ENCODE measurements at regions not wholly inside any gene's neighbourhood (a gene's known extent, or its start where the extent isn't known, plus 50 kb on each side); places are given as distances from the start of the nearest gene placed in this dataset.

DNA sequence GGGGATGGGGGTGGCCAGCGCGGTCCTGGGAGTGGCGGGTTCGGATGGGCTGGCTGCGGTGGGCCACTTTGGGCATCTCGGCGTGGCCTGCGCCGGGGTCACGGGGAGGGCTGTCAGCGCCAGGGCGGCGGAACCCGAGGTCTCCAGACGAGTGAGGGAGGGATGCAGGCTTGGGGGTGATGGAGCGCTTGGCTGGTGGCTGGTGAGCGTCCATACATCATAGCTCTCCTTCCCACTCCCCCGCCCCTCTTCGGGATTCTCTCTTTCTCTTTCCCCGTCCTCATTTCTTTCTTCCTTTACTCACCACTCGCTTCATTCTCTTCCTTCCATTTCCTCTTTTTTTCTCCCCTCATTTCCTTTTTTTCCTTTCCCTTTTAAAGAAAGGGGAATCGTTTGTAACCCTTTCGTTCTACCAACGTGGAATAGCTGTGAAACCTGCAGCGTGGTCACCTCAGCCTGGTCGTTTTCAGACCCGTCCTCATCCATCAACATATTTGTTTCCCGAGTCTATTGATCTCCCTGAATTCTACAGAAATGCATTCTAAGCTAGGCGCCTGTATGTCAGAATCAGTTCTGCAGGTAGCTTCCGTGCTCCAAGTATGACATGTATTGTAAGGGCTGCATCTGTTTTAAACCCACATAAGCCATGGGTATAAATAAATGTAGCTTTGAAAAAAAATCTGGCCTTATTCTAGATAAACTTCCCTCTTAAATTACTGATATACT, 260.3 kb upstream of the E2F7 start:
- H3K36me3 ChIP-seq (ENCODE audit: low read depth), result no peaks in the 10 kb centered on the region

DNA sequence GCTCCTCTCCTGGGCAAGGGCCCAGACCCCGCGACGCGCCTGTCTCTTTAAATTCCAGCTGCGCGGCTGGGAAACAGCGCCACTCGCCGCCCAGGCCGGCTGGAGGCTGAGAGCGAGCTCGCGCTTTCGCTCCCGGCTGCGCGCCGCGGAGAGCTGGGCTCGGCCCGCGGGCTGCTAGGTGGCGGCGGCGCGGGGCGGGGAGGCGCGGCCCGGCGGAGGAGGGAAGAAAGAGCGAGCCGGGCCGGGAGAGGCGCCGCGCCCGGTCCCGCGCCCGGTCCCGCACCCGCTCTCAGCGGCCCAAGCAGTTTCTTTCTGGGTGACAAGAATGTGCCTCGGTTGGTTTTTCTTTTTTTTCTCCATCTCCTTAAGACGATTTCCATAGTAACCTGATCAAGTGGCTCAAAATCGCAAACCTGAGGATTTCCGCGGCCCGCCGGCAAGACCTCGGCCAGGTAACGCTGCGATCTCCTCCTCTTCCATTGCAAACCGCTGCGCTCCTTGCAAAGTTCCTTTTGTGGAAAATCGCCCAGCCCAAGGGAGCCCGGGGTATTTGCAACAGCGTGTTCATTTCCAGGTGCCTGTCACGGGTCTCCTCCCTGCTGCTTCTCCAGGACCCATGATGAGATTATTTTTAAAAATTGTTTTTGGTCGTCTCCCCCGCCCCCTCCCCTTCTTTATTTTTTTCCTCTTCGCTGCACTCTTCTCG, 259.5 kb upstream of the E2F7 start:
- Histone ChIP-seq H3K9me3 (no peaks in the 10 kb centered on the region), H3K4me3 (no peak overlapping the region), H3K36me3 (ENCODE audit: low read depth) (no peaks in the 10 kb centered on the region), H3K4me1 (ENCODE audit: low read depth) (peaks cover 7% of the 10 kb centered on the region)
- ATAC-seq (peak; percentile 99), DNase-seq (peak; percentile 73 to 83 (median 79))
- intact Hi-C loops (cut with DNase I, micrococcal nuclease), result no loop called here
- TF ChIP-seq, protein P1, sequence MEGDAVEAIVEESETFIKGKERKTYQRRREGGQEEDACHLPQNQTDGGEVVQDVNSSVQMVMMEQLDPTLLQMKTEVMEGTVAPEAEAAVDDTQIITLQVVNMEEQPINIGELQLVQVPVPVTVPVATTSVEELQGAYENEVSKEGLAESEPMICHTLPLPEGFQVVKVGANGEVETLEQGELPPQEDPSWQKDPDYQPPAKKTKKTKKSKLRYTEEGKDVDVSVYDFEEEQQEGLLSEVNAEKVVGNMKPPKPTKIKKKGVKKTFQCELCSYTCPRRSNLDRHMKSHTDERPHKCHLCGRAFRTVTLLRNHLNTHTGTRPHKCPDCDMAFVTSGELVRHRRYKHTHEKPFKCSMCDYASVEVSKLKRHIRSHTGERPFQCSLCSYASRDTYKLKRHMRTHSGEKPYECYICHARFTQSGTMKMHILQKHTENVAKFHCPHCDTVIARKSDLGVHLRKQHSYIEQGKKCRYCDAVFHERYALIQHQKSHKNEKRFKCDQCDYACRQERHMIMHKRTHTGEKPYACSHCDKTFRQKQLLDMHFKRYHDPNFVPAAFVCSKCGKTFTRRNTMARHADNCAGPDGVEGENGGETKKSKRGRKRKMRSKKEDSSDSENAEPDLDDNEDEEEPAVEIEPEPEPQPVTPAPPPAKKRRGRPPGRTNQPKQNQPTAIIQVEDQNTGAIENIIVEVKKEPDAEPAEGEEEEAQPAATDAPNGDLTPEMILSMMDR (IDR thresholded peaks at IDR 0.05), result no peak

More for the DNA sequence above, 260.3 kb upstream of the E2F7 start:
- H3K4me1 ChIP-seq (ENCODE audit: low read depth), result peaks cover 7% of the 10 kb centered on the region
- intact Hi-C loops (cut with DNase I, micrococcal nuclease), result no loop called here
- H3K4me3 ChIP-seq, result no peak overlapping the region
- ATAC-seq (no peak), DNase-seq (peak in 1 of 3 donors; percentile 53)
- TF ChIP-seq, protein P1 (IDR thresholded peaks at IDR 0.05), result no peak
- H3K9me3 ChIP-seq, result no peaks in the 10 kb centered on the region

DNA sequence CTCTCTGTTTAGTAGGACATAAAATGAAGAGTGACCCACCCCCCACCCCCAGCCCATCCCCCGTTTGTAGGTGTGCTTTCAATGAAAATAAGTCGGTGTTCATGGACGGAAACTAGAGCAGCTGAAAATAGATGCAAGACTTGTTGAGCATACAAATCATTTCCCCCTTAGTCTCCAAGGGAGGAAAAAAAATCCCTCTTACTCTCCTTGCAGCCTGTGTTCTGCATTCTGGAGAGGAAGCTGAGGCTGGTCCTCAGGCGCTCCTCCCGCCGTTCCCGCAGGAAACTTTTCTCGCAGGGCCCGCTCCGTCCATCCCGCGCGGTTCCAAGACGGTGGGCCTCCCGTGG, 259.0 kb upstream of the E2F7 start:
- Histone ChIP-seq H3K4me1 (ENCODE audit: low read depth) (peaks cover 7% of the 10 kb centered on the region), H3K4me3 (no peak overlapping the region), H3K36me3 (ENCODE audit: low read depth) (no peaks in the 10 kb centered on the region), H3K9me3 (no peaks in the 10 kb centered on the region)
- DNase-seq (no peak), ATAC-seq (no peak)
- intact Hi-C loops (cut with DNase I, micrococcal nuclease), result no loop called here
- TF ChIP-seq, protein P1 (IDR thresholded peaks at IDR 0.05), result no peak

DNA sequence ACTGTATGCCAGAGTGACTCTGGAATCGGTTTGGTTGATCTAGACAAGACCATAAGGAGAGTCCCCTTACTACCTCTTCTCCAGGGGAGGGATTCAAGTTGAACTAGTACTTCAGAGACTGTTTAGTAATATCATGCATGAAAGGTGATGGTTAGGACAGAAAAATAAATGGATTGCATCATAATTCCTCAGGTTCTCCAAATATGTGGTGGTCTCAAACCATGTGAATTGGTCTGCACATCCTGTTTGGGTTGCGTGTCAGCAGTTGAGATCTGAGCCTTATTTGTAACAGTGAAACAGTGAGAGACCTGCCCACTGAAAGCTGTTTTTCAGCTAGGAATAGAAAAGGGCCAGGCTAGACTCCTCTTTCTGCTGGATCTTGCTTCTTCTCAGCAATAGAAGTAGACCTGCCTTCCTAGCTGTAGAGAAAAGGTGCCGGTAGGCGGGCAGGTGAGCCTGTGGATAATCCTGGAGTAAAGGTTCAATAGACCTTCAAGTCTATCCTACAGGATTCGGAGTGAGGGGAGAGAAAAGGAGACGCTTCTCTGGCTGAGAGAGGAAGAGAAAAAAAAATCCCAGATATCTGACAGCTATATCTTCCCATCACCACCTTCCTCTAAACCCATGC, 258.5 kb upstream of the E2F7 start:
- TF ChIP-seq, protein P1 (IDR thresholded peaks at IDR 0.05), result no peak
- no peak for ATAC-seq

DNA sequence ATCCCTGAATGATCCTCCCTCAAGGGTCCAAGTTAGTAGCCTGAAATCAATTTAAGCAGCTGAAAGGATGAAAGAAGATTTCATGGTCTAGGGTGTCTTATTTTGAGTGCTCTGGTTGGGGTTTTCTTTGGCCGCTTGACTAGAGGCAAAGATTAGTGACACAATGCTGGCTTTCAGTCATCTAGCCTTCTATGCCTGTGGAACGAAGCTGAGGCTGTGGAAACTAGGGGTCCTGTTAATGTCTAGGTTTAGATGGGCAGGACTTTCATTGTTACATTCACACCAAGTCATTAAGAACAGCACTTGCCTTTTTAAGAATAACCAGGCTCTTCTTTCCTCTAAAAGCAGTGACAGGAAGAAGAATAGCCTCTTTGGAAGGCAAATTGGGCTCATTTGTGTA, 253.8 kb upstream of the E2F7 start:
- no peak for DNase-seq
- intact Hi-C loops (cut with DNase I, micrococcal nuclease), result no loop called here
- no peak overlapping the region for H3K4me3 ChIP-seq
- H3K36me3 ChIP-seq (ENCODE audit: low read depth), result no peaks in the 10 kb centered on the region
- no peak for ATAC-seq
- no peaks in the 10 kb centered on the region for H3K9me3 ChIP-seq
- TF ChIP-seq, protein P1 (IDR thresholded peaks at IDR 0.05), result no peak
- no peaks in the 10 kb centered on the region for H3K4me1 ChIP-seq (ENCODE audit: low read depth)

More for the DNA sequence above, 258.5 kb upstream of the E2F7 start:
- Histone ChIP-seq H3K9me3 (no peaks in the 10 kb centered on the region), H3K4me3 (no peak overlapping the region), H3K36me3 (ENCODE audit: low read depth) (no peaks in the 10 kb centered on the region), H3K4me1 (ENCODE audit: low read depth) (peaks cover 7% of the 10 kb centered on the region)
- DNase-seq, result no peak
- intact Hi-C loops (cut with DNase I, micrococcal nuclease), result no loop called here

Data from mucosa of descending colon (tissue), 3 donors.